PFSK-1 (cell line): ENCODE measurements at regions not wholly inside any gene's neighbourhood (a gene's known extent, or its start where the extent isn't known, plus 50 kb on each side); places are given as distances from the start of the nearest gene placed in this dataset.

ENCODE experiments used
- POLR2AphosphoS5 ChIP-seq: IDR thresholded peaks from 2 replicates; pipeline ENCODE4 v1.6.1; 2012; ENCODE audit warnings: low read depth, mild to moderate bottlenecking, control low read depth, low read length, moderate library complexity
- REST ChIP-seq, 2 experiments: IDR thresholded peaks; 2 replicates each; pipeline versions ENCODE4 v1.6.1 to v1.8.0; 2011 to 2012; ENCODE audit warnings: low read depth in 2 of 2, low read length in 2 of 2, control low read depth in 1 of 2, inconsistent platforms in 1 of 2, mild to moderate bottlenecking in 1 of 2, moderate library complexity in 1 of 2; ENCODE audit not compliant: insufficient read depth in 1 of 2

DNA sequence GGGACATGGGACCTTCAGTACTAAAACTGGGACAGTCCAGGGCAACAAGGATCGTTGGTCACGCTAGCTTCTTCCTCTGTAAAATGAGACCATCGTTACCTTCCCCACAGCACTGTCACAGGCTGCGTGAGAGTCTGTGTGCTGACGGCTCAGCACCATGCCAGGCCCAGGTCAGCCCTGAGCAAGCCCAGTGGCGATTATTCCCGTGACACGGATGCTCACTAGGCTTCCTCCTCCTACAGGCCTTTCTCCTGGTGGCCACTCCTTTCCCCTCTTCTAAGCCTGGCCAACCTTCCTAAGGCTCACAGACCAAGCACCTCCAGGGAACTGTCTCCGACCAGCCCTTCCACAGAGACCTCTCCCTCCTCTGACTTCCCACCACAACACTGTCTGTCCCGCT, 69.3 kb upstream of the RUNX3 start:
- TF ChIP-seq POLR2AphosphoS5 (no peak), REST (IDR thresholded peaks at IDR 0.05; ENCODE audit: insufficient read depth in 1 of 2, low read depth in 2 of 2, low read length in 2 of 2) (no peak)
